Ovary (tissue), 7 donors: ENCODE measurements at regions not wholly inside any gene's neighbourhood (a gene's known extent, or its start where the extent isn't known, plus 50 kb on each side); places are given as distances from the start of the nearest gene placed in this dataset.

ENCODE experiments used
- DNase-seq, 5 donors: peaks; one replicate each; pipeline ENCODE4 v3.0.0-alpha.2; 2019 to 2020
- H3K27ac ChIP-seq, 2 donors: fragments of 200-600 bp; one replicate each; pipeline versions ENCODE4 v1.5.1 to v1.8.0; 2019 to 2022
- H3K27me3 ChIP-seq: fragments of 200-600 bp; one replicate; pipeline ENCODE4 v1.8.0; 2022
- H3K36me3 ChIP-seq: fragments of 200-600 bp; sonication (generic); one replicate; pipeline ENCODE4 v1.5.1; 2019
- H3K4me1 ChIP-seq: one replicate; pipeline ENCODE4 v1.8.1; 2013; ENCODE audit warnings: mild to moderate bottlenecking, moderate library complexity; ENCODE audit not compliant: insufficient read depth
- H3K4me3 ChIP-seq: fragments of 200-600 bp; sonication (generic); one replicate; pipeline ENCODE4 v1.5.1; 2017
- H3K9me3 ChIP-seq, 2 donors: fragments of 200-600 bp in 1 of 2; sonication (generic) in 1 of 2; one replicate each; pipeline versions ENCODE4 v1.5.1 to v1.8.1; 2013 to 2019; ENCODE audit warnings: mild to moderate bottlenecking in 1 of 2, moderate library complexity in 1 of 2
- CTCF ChIP-seq, 3 donors: fragments of 450-650 bp in 2 of 3; fragments of 200-600 bp in 1 of 3; IDR thresholded peaks; one replicate each; pipeline versions ENCODE4 v1.5.1 to v1.8.0; 2016 to 2022; ENCODE audit warnings: antibody characterized with exemption in 3 of 3, mild to moderate bottlenecking in 1 of 3
- EP300 ChIP-seq: sonication (generic); formaldehyde crosslinking; IDR thresholded peaks from one replicate; pipeline ENCODE4 v1.6.1; 2017; ENCODE audit warnings: antibody characterized with exemption
- POLR2A ChIP-seq: fragments of 450-650 bp; IDR thresholded peaks from one replicate; pipeline ENCODE4 v1.6.1; 2017; ENCODE audit warnings: antibody characterized with exemption, mild to moderate bottlenecking, moderate library complexity
- WGBS, 3 donors: extraction: QIAGEN DNeasy Blood & Tissue Kit in 1 of 3; methylation state at CpG; one replicate each; pipeline versions ENCODE4 v1.1.5 to v1.1.7; 2013 to 2017; 5-methylcytosine and 5-hydroxymethylcytosine counted together
- intact Hi-C, 4 donors: fragments of 100-400 bp; cut with DNase I; formaldehyde crosslinking; loops; one replicate each; pipeline versions ENCODE4 v1.11.0 to v1.15.1; 2022 to 2023
- donor health status: DM: no; HTN: no; CAD: no; lungs with moderate emphysema.
- donor health status: DM: no; HTN: no; CAD: no.
- donor health status: Bipolar disorder and iron deficiency.
- donor health status: DM: no; HTN: no; CAD: no.
- donor health status: DM: yes; HTN: yes; CAD: no.

- peaks cover 0 to 5% of the 10 kb centered on the region in 2 donors for H3K9me3 ChIP-seq
- WGBS, 3 donors, result 78 to 84% (median 78%) methylated on average over 23 of the region's 23 CpGs
- no peaks in the 10 kb centered on the region for H3K36me3 ChIP-seq
- H3K27ac ChIP-seq, result no peak overlapping the region
- intact Hi-C loops, result no loop called here
- no peaks in the 10 kb centered on the region for H3K27me3 ChIP-seq
- DNase-seq, result no peak
- no peak overlapping the region for H3K4me3 ChIP-seq
- H3K4me1 ChIP-seq, result no peaks in the 10 kb centered on the region
- TF ChIP-seq EP300, result no peak
Measured at GRCh38 chr18:78558101-78558810, 421.4 kb upstream of the SALL3 start.

- no peak for DNase-seq
- WGBS, 3 donors, result 64 to 66% (median 64%) methylated on average over 18 to 19 of the region's 19 CpGs
Measured at GRCh38 chr18:78558948-78559347, 420.7 kb upstream of the SALL3 start.

DNA sequence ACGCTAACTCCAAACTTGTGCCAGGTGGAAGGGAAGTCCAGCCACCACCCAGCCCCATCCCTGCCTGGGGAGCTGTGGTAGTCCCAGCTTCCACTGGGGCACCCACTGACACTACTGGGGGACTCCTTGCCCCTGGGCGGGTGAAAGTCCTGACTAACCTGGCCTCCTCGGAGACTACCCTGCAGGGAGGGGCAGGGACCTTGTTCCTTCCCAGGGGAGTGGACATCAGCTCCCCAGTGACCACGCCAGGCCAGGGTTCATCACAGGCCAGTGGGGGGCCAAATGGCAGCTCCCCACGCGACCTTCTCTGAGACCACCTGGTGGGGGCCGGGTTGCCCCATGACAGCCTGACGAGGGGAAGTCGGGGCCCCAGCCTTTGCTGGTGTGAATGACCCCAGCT, 420.0 kb upstream of the SALL3 start:
- TF ChIP-seq POLR2A (no peak), CTCF (IDR thresholded peaks at IDR 0.05) (no peak), EP300 (no peak)
- intact Hi-C loops, result no loop called here
- no peaks in the 10 kb centered on the region for H3K4me1 ChIP-seq
- no peaks in the 10 kb centered on the region for H3K36me3 ChIP-seq
- WGBS, 3 donors, result 86 to 88% (median 87%) methylated on average over 8 to 9 of the region's 9 CpGs
- DNase-seq, result no peak
- H3K27me3 ChIP-seq, result no peaks in the 10 kb centered on the region
- peaks cover 0 to 5% of the 10 kb centered on the region in 2 donors for H3K9me3 ChIP-seq
- no peak overlapping the region for H3K4me3 ChIP-seq
- no peak overlapping the region for H3K27ac ChIP-seq

More at GRCh38 chr18:78558948-78559347, 420.7 kb upstream of the SALL3 start:
- TF ChIP-seq CTCF (IDR thresholded peaks at IDR 0.05), result no peak
- TF ChIP-seq EP300, result no peak
- no peak for TF ChIP-seq POLR2A
- intact Hi-C loops, result no loop called here
- Histone ChIP-seq H3K4me1 (no peaks in the 10 kb centered on the region), H3K9me3 (peaks cover 0 to 5% of the 10 kb centered on the region in 2 donors), H3K36me3 (no peaks in the 10 kb centered on the region), H3K4me3 (no peak overlapping the region), H3K27me3 (no peaks in the 10 kb centered on the region), H3K27ac (no peak overlapping the region)

GRCh38 chr18:78561757-78562510, 417.7 kb upstream of the SALL3 start:
- Histone ChIP-seq H3K27me3 (no peaks in the 10 kb centered on the region), H3K9me3 (no peaks in the 10 kb centered on the region), H3K36me3 (no peaks in the 10 kb centered on the region), H3K4me1 (no peaks in the 10 kb centered on the region), H3K4me3 (no peak overlapping the region), H3K27ac (no peak overlapping the region)
- DNase-seq, result no peak
- 79 to 84% (median 81%) methylated on average over 22 of the region's 22 CpGs for WGBS, 3 donors
- TF ChIP-seq EP300, result no peak
- no peak for TF ChIP-seq POLR2A
- TF ChIP-seq CTCF (IDR thresholded peaks at IDR 0.05), result no peak
- intact Hi-C loops, result no loop called here

GRCh38 chr18:78562531-78562961, 417.1 kb upstream of the SALL3 start:
- Histone ChIP-seq H3K4me1 (no peaks in the 10 kb centered on the region), H3K27ac (no peak overlapping the region), H3K27me3 (no peaks in the 10 kb centered on the region), H3K36me3 (no peaks in the 10 kb centered on the region), H3K4me3 (no peak overlapping the region), H3K9me3 (no peaks in the 10 kb centered on the region)
- WGBS, 3 donors, result 65 to 70% (median 70%) methylated on average over 35 of the region's 35 CpGs
- DNase-seq, result no peak
- intact Hi-C loops, result no loop called here
- TF ChIP-seq CTCF (IDR thresholded peaks at IDR 0.05) (no peak), POLR2A (no peak), EP300 (no peak)
